ENCODE measurements at regions not wholly inside any gene's neighbourhood (a gene's known extent, or its start where the extent isn't known, plus 50 kb on each side); places are given as distances from the start of the nearest gene placed in this dataset.

GRCh38 chr17:77466140-77466539 lies 325.4 kb downstream of the SEC14L1 start:
- ChIA-PET POLR2A (interaction anchor here (1.5 kb wide), 1 partner anchor 21 kb away, joined by 4 read pairs; no protein-coding TSS in a partner anchor), CTCF (interaction anchor here (0.7 to 1.8 kb wide), 8 partner anchors 8 to 117 kb away, joined by 3 to 9 read pairs (median 3); no protein-coding TSS in a partner anchor)
- peaks cover 23 to 69% (median 64%) of the 10 kb centered on the region in 4 experiments for H3K4me1 ChIP-seq (ENCODE audit: control extremely low read depth in 1 of 4, control insufficient read depth in 4 of 4, insufficient read depth in 4 of 4, low read length in 3 of 4)
- H3K27me3 ChIP-seq (replicated peaks in 2 of 5; ENCODE audit: control insufficient read depth in 4 of 5, insufficient read depth in 5 of 5, low read length in 4 of 5) = no peaks in the 10 kb centered on the region
- H3K36me3 ChIP-seq (ENCODE audit: control insufficient read depth in 4 of 4, insufficient read depth in 4 of 4, low read length in 3 of 4) = peaks cover 0 to 25% (median 4%) of the 10 kb centered on the region in 4 experiments
- H3K9me3 ChIP-seq (ENCODE audit: control extremely low read depth in 1 of 5, control insufficient read depth in 4 of 5, insufficient read depth in 2 of 5, low read depth in 1 of 5, low read length in 4 of 5) = no peaks in the 10 kb centered on the region
- 54% methylated on average over 13 of the region's 13 CpGs for WGBS (ENCODE audit: insufficient coverage)
- no peak for DNase-seq
- H3K4me3 ChIP-seq (ENCODE audit: control insufficient read depth in 1 of 7, extremely low read depth in 1 of 7, insufficient read depth in 4 of 7, low read depth in 2 of 7, low read length in 6 of 7) = peak overlapping the region in 6 of 7 experiments; percentile 1 to 57 (median 46)
- peak overlapping the region; percentile 61 to 73 for H3K27ac ChIP-seq (ENCODE audit: insufficient read depth in 1 of 2, low read depth in 1 of 2, low read length in 2 of 2, poor library complexity in 1 of 2, severe bottlenecking in 2 of 2)

GRCh38 chr17:77466596-77467223 lies 325.9 kb downstream of the SEC14L1 start:
- WGBS (ENCODE audit: insufficient coverage) = 96% methylated on average over 19 of the region's 24 CpGs
- Histone ChIP-seq H3K27ac (ENCODE audit: insufficient read depth in 1 of 2, low read depth in 1 of 2, low read length in 2 of 2, poor library complexity in 1 of 2, severe bottlenecking in 2 of 2) (peak overlapping the region; percentile 61 to 73), H3K36me3 (ENCODE audit: control insufficient read depth in 4 of 4, insufficient read depth in 4 of 4, low read length in 3 of 4) (peaks cover 0 to 29% (median 4%) of the 10 kb centered on the region in 4 experiments), H3K4me3 (ENCODE audit: control insufficient read depth in 1 of 7, extremely low read depth in 1 of 7, insufficient read depth in 4 of 7, low read depth in 2 of 7, low read length in 6 of 7) (peak overlapping the region in 2 of 7 experiments; percentile 52 to 57), H3K27me3 (replicated peaks in 2 of 5; ENCODE audit: control insufficient read depth in 4 of 5, insufficient read depth in 5 of 5, low read length in 4 of 5) (no peaks in the 10 kb centered on the region), H3K4me1 (ENCODE audit: control extremely low read depth in 1 of 4, control insufficient read depth in 4 of 4, insufficient read depth in 4 of 4, low read length in 3 of 4) (peaks cover 18 to 69% (median 64%) of the 10 kb centered on the region in 4 experiments), H3K9me3 (ENCODE audit: control extremely low read depth in 1 of 5, control insufficient read depth in 4 of 5, insufficient read depth in 2 of 5, low read depth in 1 of 5, low read length in 4 of 5) (no peaks in the 10 kb centered on the region)
- ChIA-PET CTCF (interaction anchor here (1.0 to 1.8 kb wide), 6 partner anchors 8 to 117 kb away, joined by 3 to 9 read pairs (median 3); no protein-coding TSS in a partner anchor), POLR2A (interaction anchor here (1.5 kb wide), 1 partner anchor 21 kb away, joined by 4 read pairs; no protein-coding TSS in a partner anchor)
- DNase-seq = no peak

- Histone ChIP-seq H3K9me3 (ENCODE audit: control extremely low read depth in 1 of 5, control insufficient read depth in 4 of 5, insufficient read depth in 2 of 5, low read depth in 1 of 5, low read length in 4 of 5) (no peaks in the 10 kb centered on the region), H3K4me1 (ENCODE audit: control extremely low read depth in 1 of 4, control insufficient read depth in 4 of 4, insufficient read depth in 4 of 4, low read length in 3 of 4) (peaks cover 17 to 69% (median 64%) of the 10 kb centered on the region in 4 experiments), H3K27ac (ENCODE audit: insufficient read depth in 1 of 2, low read depth in 1 of 2, low read length in 2 of 2, poor library complexity in 1 of 2, severe bottlenecking in 2 of 2) (no peak overlapping the region), H3K27me3 (replicated peaks in 2 of 5; ENCODE audit: control insufficient read depth in 4 of 5, insufficient read depth in 5 of 5, low read length in 4 of 5) (no peaks in the 10 kb centered on the region), H3K36me3 (ENCODE audit: control insufficient read depth in 4 of 4, insufficient read depth in 4 of 4, low read length in 3 of 4) (peaks cover 0 to 29% (median 4%) of the 10 kb centered on the region in 4 experiments), H3K4me3 (ENCODE audit: control insufficient read depth in 1 of 7, extremely low read depth in 1 of 7, insufficient read depth in 4 of 7, low read depth in 2 of 7, low read length in 6 of 7) (no peak overlapping the region)
- ChIA-PET CTCF (no interaction called here), POLR2A (no interaction called here)
- WGBS (ENCODE audit: insufficient coverage) = 99% methylated on average over 13 of the region's 25 CpGs
- no peak for DNase-seq
Measured at GRCh38 chr17:77467521-77467920, 326.8 kb downstream of the SEC14L1 start.

- Histone ChIP-seq H3K4me1 (ENCODE audit: control extremely low read depth in 1 of 4, control insufficient read depth in 4 of 4, insufficient read depth in 4 of 4, low read length in 3 of 4) (peaks cover 11 to 65% (median 61%) of the 10 kb centered on the region in 4 experiments), H3K9me3 (ENCODE audit: control extremely low read depth in 1 of 5, control insufficient read depth in 4 of 5, insufficient read depth in 2 of 5, low read depth in 1 of 5, low read length in 4 of 5) (no peaks in the 10 kb centered on the region), H3K4me3 (ENCODE audit: control insufficient read depth in 1 of 7, extremely low read depth in 1 of 7, insufficient read depth in 4 of 7, low read depth in 2 of 7, low read length in 6 of 7) (no peak overlapping the region), H3K27me3 (replicated peaks in 2 of 5; ENCODE audit: control insufficient read depth in 4 of 5, insufficient read depth in 5 of 5, low read length in 4 of 5) (no peaks in the 10 kb centered on the region), H3K36me3 (ENCODE audit: control insufficient read depth in 4 of 4, insufficient read depth in 4 of 4, low read length in 3 of 4) (peaks cover 0 to 30% (median 4%) of the 10 kb centered on the region in 4 experiments), H3K27ac (ENCODE audit: insufficient read depth in 1 of 2, low read depth in 1 of 2, low read length in 2 of 2, poor library complexity in 1 of 2, severe bottlenecking in 2 of 2) (no peak overlapping the region)
- DNase-seq = no peak
- WGBS (ENCODE audit: insufficient coverage) = 96% methylated on average over 6 of the region's 7 CpGs
- CTCF ChIA-PET = interaction anchor here (0.8 to 1.7 kb wide), 2 partner anchors 15 to 40 kb away, joined by 3 read pairs; no protein-coding TSS in a partner anchor
- POLR2A ChIA-PET = no interaction called here
Measured at GRCh38 chr17:77468897-77469296, 328.1 kb downstream of the SEC14L1 start.

GRCh38 chr17:77470330-77470786 lies 329.6 kb downstream of the SEC14L1 start:
- DNase-seq = no peak
- no peaks in the 10 kb centered on the region for H3K27me3 ChIP-seq (replicated peaks in 2 of 5; ENCODE audit: control insufficient read depth in 4 of 5, insufficient read depth in 5 of 5, low read length in 4 of 5)
- ChIA-PET POLR2A (no interaction called here), CTCF (interaction anchor here (1.3 kb wide), 1 partner anchor 19 kb away, joined by 4 read pairs; no protein-coding TSS in a partner anchor)
- H3K36me3 ChIP-seq (ENCODE audit: control insufficient read depth in 4 of 4, insufficient read depth in 4 of 4, low read length in 3 of 4) = peaks cover 0 to 28% (median 4%) of the 10 kb centered on the region in 4 experiments
- no peak overlapping the region for H3K4me3 ChIP-seq (ENCODE audit: control insufficient read depth in 1 of 7, extremely low read depth in 1 of 7, insufficient read depth in 4 of 7, low read depth in 2 of 7, low read length in 6 of 7)
- no peak overlapping the region for H3K27ac ChIP-seq (ENCODE audit: insufficient read depth in 1 of 2, low read depth in 1 of 2, low read length in 2 of 2, poor library complexity in 1 of 2, severe bottlenecking in 2 of 2)
- no peaks in the 10 kb centered on the region for H3K9me3 ChIP-seq (ENCODE audit: control extremely low read depth in 1 of 5, control insufficient read depth in 4 of 5, insufficient read depth in 2 of 5, low read depth in 1 of 5, low read length in 4 of 5)
- 93% methylated on average over 3 of the region's 3 CpGs for WGBS (ENCODE audit: insufficient coverage)
- peaks cover 9 to 67% (median 60%) of the 10 kb centered on the region in 4 experiments for H3K4me1 ChIP-seq (ENCODE audit: control extremely low read depth in 1 of 4, control insufficient read depth in 4 of 4, insufficient read depth in 4 of 4, low read length in 3 of 4)

GRCh38 chr17:77470800-77471733 lies 330.3 kb downstream of the SEC14L1 start:
- Histone ChIP-seq H3K9me3 (ENCODE audit: control extremely low read depth in 1 of 5, control insufficient read depth in 4 of 5, insufficient read depth in 2 of 5, low read depth in 1 of 5, low read length in 4 of 5) (no peaks in the 10 kb centered on the region), H3K4me1 (ENCODE audit: control extremely low read depth in 1 of 4, control insufficient read depth in 4 of 4, insufficient read depth in 4 of 4, low read length in 3 of 4) (peaks cover 9 to 65% (median 58%) of the 10 kb centered on the region in 4 experiments), H3K27me3 (replicated peaks in 2 of 5; ENCODE audit: control insufficient read depth in 4 of 5, insufficient read depth in 5 of 5, low read length in 4 of 5) (no peaks in the 10 kb centered on the region), H3K27ac (ENCODE audit: insufficient read depth in 1 of 2, low read depth in 1 of 2, low read length in 2 of 2, poor library complexity in 1 of 2, severe bottlenecking in 2 of 2) (peak overlapping the region in 1 of 2 experiments; percentile 14), H3K4me3 (ENCODE audit: control insufficient read depth in 1 of 7, extremely low read depth in 1 of 7, insufficient read depth in 4 of 7, low read depth in 2 of 7, low read length in 6 of 7) (no peak overlapping the region), H3K36me3 (ENCODE audit: control insufficient read depth in 4 of 4, insufficient read depth in 4 of 4, low read length in 3 of 4) (peaks cover 0 to 28% (median 4%) of the 10 kb centered on the region in 4 experiments)
- 78% methylated on average over 6 of the region's 9 CpGs for WGBS (ENCODE audit: insufficient coverage)
- ChIA-PET POLR2A (no interaction called here), CTCF (interaction anchor here (0.6 to 1.3 kb wide), 2 partner anchors 18 to 20 kb away, joined by 3 to 4 read pairs; no protein-coding TSS in a partner anchor)
- no peak for DNase-seq
